Activated naive CD4-positive, alpha-beta T cell treated with anti-CD3 and anti-CD28 coated beads, Interleukin-2, amount 50 U/mL, for 24 hours (primary cell): ENCODE measurements at regions not wholly inside any gene's neighbourhood (a gene's known extent, or its start where the extent isn't known, plus 50 kb on each side); places are given as distances from the start of the nearest gene placed in this dataset.

Experiments
- H3K27ac Mint-ChIP-seq: one replicate; pipeline ENCODE4 v1.8.0; 2021; ENCODE audit warnings: mild to moderate bottlenecking, mixed read lengths
- H3K27me3 Mint-ChIP-seq: one replicate; pipeline ENCODE4 v1.8.0; 2021; ENCODE audit warnings: mixed read lengths
- H3K36me3 Mint-ChIP-seq: one replicate; pipeline ENCODE4 v1.8.0; 2021; ENCODE audit warnings: mixed read lengths
- H3K4me1 Mint-ChIP-seq: one replicate; pipeline ENCODE4 v1.8.0; 2021; ENCODE audit warnings: mixed read lengths
- H3K4me3 Mint-ChIP-seq: one replicate; pipeline ENCODE4 v1.8.0; 2021; ENCODE audit warnings: mild to moderate bottlenecking, mixed read lengths
- H3K9me3 Mint-ChIP-seq: one replicate; pipeline ENCODE4 v1.8.0; 2021; ENCODE audit warnings: mixed read lengths

DNA sequence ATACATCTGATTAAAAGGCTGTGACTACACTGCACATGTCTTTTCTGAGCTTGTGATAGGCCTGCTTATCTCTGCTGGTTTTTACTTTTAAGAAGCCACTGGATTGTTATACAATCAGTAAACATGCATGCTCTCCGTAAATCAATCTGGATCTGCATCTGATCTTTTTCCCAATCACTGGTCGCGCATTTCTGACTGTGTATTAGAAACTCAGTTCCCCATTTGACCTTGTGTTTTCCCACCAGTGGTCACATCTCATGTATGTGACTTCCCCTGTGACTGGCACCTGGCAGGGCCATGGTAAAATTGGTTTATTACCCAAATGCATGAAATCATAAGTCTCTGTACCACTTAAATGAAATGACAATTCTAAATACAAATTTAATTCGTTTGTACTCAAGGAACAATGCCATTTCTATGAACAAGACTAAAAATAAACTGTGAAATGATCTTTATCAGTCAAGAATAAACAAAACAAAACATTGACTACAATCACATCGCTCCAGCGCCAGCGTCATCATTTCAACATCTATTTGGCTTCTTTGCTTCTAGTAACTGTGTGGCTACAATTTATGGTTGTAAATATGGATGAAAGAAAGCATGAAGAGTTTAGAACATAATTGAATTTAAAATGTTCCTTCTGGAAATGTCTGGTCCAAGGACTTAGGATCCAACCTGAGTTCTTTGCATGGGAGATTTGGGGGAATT, 396.6 kb upstream of the TRIB2 start:
- H3K9me3 Mint-ChIP-seq: no peaks in the 10 kb centered on the region
- no peaks in the 10 kb centered on the region for H3K27me3 Mint-ChIP-seq
- H3K27ac Mint-ChIP-seq: no peak overlapping the region
- no peak overlapping the region for H3K4me3 Mint-ChIP-seq
- H3K36me3 Mint-ChIP-seq: no peaks in the 10 kb centered on the region
- H3K4me1 Mint-ChIP-seq: no peaks in the 10 kb centered on the region

DNA sequence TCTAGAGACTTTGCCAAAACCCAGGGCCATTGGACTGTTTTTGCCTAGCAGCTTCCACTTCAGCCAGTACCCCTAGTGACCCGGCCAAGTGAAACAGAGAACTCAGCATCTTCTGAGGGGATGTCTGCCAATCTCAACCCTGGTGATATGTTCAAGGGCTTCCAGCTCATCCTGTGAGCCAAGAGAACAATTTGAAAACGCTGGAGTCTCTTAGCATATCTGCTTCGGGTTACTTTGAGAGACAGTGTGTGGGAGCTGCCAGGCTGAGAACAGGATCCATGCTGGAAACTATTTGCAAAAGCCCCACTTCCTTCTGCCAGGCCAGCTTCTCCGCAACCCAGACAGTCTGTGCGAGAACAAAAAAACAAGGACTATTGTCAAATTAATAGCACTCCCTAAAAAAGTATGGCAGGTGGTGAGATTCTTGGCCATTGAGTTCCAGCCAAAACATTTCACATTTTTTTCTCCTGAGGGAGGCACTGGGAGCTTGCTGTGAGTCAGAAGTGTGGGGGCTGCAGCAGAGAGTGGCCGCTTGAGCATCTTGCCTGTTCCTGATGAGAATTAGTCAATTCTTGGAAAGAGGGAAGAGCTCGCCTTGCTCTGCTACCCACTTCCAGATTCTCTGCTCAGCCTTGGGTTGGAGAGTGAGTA, 395.6 kb upstream of the TRIB2 start:
- Mint-ChIP-seq H3K9me3 (no peaks in the 10 kb centered on the region), H3K4me3 (no peak overlapping the region), H3K4me1 (peaks cover 6% of the 10 kb centered on the region), H3K27me3 (no peaks in the 10 kb centered on the region), H3K27ac (no peak overlapping the region), H3K36me3 (no peaks in the 10 kb centered on the region)

DNA sequence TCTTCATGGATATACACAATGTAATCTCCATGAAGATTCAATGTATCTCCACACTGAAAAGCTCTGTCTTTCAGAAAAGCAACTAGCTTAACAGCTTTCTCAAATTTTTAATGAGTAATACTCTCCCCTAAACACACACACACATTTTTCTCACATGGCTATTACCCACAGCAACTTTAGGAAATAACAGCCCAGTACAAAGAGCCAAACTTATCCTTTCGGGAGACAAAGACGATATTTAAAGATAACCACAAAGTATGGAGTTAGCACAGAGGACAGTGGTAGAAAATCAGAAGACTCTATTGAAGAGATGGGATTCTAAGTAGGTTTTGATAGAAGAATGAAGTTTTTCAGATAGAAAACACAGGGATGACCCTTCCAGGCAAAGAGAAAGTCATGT, 394.9 kb upstream of the TRIB2 start:
- no peaks in the 10 kb centered on the region for H3K27me3 Mint-ChIP-seq
- H3K27ac Mint-ChIP-seq: no peak overlapping the region
- H3K9me3 Mint-ChIP-seq: no peaks in the 10 kb centered on the region
- no peaks in the 10 kb centered on the region for H3K36me3 Mint-ChIP-seq
- H3K4me3 Mint-ChIP-seq: no peak overlapping the region
- peaks cover 6% of the 10 kb centered on the region for H3K4me1 Mint-ChIP-seq

DNA sequence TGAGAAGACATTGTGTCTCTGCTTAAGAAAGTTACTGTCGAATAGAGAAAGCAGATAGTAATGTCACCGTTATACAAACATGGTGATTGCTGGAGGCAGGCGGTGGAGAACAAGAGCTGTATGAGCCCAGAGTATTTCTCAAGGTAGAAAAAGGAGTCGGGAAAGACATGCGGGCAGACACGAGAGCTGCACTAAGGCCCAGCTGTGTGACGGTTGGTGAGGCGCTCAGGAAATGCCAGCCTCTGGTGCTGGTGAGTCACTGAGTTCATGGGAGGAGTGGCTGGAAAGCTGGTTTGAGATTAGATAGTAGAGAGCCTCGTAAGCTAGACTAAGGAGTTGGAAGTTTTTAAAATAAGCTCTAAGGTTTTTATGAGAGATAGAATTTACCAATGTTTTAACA, 390.9 kb upstream of the TRIB2 start:
- Mint-ChIP-seq H3K4me3 (no peak overlapping the region), H3K9me3 (no peaks in the 10 kb centered on the region), H3K36me3 (no peaks in the 10 kb centered on the region), H3K27me3 (no peaks in the 10 kb centered on the region), H3K27ac (no peak overlapping the region), H3K4me1 (peaks cover 6% of the 10 kb centered on the region)

DNA sequence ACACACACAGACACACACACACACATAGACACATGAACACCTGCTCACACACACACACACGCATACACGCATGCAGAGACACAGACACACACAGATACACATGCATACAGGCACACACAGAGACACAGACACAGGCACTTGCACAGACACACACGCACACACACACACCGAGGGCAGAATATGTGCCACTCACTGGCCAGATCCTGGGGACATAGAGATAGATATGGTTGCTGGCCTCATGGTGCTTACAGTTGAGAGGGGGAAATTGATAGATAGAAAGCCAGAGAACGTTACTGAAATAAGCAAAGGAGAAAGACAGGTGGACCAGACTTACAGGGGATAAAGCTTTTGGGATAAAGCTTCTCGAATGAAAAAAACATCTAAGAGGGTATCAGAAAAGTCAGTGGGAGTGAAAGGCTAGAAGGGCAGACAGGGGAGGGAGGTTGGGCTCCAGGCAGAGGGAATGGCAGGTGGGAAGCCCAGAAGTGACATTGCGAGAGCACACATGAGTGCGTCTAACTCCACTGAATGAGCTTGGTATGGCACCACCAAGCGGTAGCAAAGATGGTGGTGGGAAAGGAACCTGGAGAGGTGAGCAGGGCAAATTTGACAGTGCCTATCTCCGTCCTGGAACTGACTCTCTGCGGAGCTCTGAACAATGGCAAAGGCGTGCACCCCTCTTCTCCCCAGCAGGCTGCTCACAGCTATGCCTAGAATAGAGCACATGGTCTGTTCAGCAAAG, 390.1 kb upstream of the TRIB2 start:
- H3K4me1 Mint-ChIP-seq: peaks cover 6% of the 10 kb centered on the region
- H3K27ac Mint-ChIP-seq: peak overlapping the region; percentile 25
- no peak overlapping the region for H3K4me3 Mint-ChIP-seq
- H3K36me3 Mint-ChIP-seq: no peaks in the 10 kb centered on the region
- no peaks in the 10 kb centered on the region for H3K9me3 Mint-ChIP-seq
- H3K27me3 Mint-ChIP-seq: no peaks in the 10 kb centered on the region

DNA sequence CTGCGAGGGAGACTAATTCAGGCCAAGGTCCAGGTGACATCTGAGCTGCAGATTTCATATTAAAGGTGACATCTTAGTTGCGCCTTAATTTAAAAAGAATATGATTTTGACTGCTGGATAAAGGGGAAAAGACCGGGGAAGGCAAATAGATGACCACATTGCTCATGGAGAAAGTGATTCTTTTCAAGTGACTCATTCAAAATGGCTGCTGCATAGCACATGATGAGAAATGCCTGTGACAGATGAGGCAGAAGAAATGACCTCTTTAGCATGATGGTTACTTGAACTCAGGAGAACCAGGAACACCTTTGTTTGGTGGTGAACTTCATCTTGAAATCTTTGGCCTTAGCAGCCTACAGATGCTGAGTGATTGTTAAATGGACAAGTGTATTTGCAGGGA, 385.8 kb upstream of the TRIB2 start:
- Mint-ChIP-seq H3K4me1 (peaks cover 17% of the 10 kb centered on the region), H3K4me3 (no peak overlapping the region), H3K36me3 (no peaks in the 10 kb centered on the region), H3K9me3 (no peaks in the 10 kb centered on the region), H3K27ac (no peak overlapping the region), H3K27me3 (no peaks in the 10 kb centered on the region)

DNA sequence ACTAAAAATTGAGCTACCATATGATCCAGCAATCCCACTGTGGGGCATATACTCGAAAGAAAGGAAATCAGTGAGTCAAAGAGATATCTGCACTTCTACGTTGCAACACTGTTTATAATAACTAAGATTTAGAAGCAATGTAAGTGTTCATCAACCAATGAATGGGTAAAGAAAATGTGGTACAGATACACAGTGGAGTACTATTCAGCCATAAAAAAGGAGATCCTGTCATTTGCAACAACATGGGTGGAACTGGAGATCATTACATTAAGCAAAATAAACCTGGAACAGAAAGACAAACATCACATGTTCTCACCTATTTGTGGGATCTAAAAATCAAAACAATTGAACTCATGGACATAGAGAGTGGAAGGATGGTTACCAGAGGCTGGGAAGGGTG, 385.0 kb upstream of the TRIB2 start:
- Mint-ChIP-seq H3K27ac (no peak overlapping the region), H3K4me1 (peaks cover 15% of the 10 kb centered on the region), H3K27me3 (no peaks in the 10 kb centered on the region), H3K36me3 (no peaks in the 10 kb centered on the region), H3K4me3 (no peak overlapping the region), H3K9me3 (no peaks in the 10 kb centered on the region)

DNA sequence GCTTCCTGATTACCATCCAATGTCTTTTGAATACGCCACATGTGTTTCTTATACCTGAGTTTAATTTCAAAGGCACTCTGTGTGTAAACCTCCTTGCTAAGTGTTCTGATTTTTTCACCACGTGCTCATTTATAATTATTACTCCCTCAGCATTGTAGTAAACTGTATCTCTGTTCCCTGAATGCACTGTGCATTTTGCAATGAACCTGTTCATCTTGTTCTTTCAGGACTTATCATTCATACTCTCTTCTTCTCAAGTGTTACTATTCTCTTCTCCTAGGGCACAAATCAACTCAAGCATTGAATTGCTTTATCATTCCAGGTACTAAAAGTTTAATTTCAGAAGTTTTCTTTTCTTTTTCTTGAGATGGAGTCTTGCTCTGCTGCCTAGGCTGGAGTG, 383.4 kb upstream of the TRIB2 start:
- no peak overlapping the region for H3K27ac Mint-ChIP-seq
- no peaks in the 10 kb centered on the region for H3K36me3 Mint-ChIP-seq
- no peaks in the 10 kb centered on the region for H3K27me3 Mint-ChIP-seq
- H3K4me3 Mint-ChIP-seq: no peak overlapping the region
- H3K4me1 Mint-ChIP-seq: peaks cover 15% of the 10 kb centered on the region
- no peaks in the 10 kb centered on the region for H3K9me3 Mint-ChIP-seq

DNA sequence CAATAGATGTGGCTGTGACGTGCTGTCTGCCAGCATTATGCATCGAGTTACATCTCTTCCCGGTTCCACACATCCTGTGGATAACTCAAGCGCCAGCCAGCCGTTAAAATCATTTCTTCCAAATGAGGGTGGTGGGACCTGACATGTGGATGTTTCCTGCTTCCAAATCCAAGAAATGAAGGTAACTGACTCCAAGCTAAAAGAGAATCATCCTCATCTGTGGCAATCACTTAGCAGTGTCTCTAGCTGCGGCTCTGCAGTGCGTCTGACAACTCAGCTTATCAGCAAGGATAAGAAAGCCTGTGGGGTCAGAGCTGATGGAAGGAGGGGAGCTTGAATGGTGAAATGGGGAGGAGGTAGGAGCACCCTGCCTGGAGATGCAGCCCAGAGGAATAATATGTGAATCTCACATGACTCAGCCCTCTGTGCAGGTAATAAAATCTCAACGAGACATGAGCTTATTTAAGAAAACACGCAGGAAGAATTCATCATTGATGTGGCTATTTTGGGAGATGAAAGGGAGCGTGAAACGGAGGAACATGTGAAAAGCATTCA, 382.2 kb upstream of the TRIB2 start:
- H3K36me3 Mint-ChIP-seq: no peaks in the 10 kb centered on the region
- H3K4me3 Mint-ChIP-seq: peak overlapping the region; percentile 61
- peak overlapping the region; percentile 46 for H3K27ac Mint-ChIP-seq
- no peaks in the 10 kb centered on the region for H3K9me3 Mint-ChIP-seq
- peaks cover 15% of the 10 kb centered on the region for H3K4me1 Mint-ChIP-seq
- H3K27me3 Mint-ChIP-seq: no peaks in the 10 kb centered on the region

DNA sequence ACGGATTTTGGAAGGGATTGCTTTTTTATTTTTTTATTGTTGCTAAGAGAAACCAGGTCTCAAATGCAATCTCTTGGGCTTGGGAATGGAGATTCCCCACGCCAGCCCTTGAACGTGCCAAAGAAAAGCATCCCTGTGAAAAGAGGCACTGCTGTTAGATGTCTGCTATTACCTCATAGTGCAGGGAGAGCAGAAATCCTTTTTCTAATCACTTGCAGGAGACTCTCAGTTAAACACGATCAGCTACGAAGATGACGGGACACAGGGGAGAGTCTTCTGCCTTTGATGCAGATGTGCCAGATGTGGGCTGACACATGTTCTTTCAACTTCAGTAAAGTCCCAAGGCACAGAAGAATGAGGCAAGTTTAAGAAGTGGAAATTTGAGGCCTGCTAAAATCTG, 381.6 kb upstream of the TRIB2 start:
- H3K27me3 Mint-ChIP-seq: no peaks in the 10 kb centered on the region
- H3K36me3 Mint-ChIP-seq: no peaks in the 10 kb centered on the region
- H3K27ac Mint-ChIP-seq: no peak overlapping the region
- peaks cover 15% of the 10 kb centered on the region for H3K4me1 Mint-ChIP-seq
- H3K4me3 Mint-ChIP-seq: no peak overlapping the region
- H3K9me3 Mint-ChIP-seq: no peaks in the 10 kb centered on the region

DNA sequence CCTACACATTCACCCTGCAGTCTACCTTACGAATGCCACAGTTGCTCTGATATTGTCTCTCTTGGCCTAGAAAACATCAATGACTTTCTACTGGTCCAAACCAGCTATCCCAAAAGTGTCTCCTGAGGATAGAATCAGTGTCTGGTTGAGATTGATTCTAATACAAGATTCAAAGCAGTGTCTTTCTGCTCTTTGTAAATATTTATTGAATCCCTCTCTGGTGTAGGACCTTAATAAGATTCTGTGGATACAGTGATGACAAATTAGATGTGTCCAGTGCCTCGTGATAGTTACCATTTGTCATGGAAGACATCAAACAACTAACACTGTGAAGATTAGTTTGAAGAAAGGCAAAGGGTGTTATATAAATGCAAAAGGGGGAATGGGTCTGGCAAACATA, 380.7 kb upstream of the TRIB2 start:
- Mint-ChIP-seq H3K9me3 (no peaks in the 10 kb centered on the region), H3K27me3 (no peaks in the 10 kb centered on the region), H3K36me3 (no peaks in the 10 kb centered on the region), H3K27ac (no peak overlapping the region), H3K4me1 (peaks cover 15% of the 10 kb centered on the region), H3K4me3 (no peak overlapping the region)

DNA sequence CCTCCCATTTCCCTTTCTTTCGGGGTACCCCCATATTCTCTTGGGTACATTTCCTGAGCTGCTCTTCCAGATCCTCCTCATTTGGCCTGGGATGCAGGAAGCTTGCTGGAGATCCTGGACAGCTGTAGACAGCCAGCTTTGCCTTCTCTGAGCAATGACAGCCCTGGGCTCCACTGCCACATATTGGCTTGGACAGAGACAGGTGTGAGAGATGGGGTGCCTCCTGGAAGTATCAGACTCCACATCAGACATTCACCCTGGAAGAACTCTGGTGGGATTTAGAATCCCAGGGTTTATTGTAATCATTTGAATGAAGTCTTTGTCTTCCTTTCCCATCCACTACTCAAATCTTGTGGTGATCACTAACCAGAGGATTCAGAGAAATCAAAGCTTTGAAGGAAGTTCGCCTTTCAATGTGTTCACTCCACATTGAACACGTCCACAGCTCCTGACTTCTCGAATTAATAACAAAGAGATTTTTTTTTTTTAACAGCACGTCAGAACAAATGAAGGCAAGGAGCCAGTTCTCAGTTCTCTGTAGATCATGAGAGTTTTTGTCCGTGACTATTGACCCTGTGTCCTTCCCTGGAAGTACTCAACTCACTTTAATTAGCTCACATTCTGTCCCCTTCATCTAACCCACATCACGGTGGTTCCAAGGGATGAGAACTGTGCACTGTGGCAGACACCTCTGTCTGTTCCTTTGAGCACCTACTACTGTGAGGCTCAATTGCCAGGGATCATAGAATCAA, 377.6 kb upstream of the TRIB2 start:
- Mint-ChIP-seq H3K9me3 (peaks cover 7% of the 10 kb centered on the region), H3K36me3 (no peaks in the 10 kb centered on the region), H3K27me3 (no peaks in the 10 kb centered on the region), H3K4me1 (peaks cover 11% of the 10 kb centered on the region), H3K27ac (no peak overlapping the region), H3K4me3 (no peak overlapping the region)

DNA sequence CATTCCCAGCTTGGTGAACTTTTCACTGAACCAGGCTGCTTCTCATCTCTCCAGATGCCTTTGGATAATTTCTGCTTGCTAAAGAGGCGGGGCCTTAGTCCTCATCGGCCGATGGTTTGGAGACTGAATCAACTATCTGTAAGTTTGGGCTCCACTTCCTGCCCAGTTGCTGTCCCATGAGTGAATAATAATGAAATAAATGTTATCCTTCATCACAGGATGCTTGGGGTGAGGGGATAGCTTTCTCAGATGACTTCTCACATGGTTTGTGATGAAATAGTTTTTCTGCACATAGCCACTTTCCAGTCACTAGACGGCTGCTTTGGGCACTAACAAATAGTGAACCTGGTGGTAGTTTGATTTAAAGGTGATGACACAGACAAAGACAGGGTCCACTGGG, 376.6 kb upstream of the TRIB2 start:
- Mint-ChIP-seq H3K36me3 (no peaks in the 10 kb centered on the region), H3K27me3 (no peaks in the 10 kb centered on the region), H3K27ac (no peak overlapping the region), H3K4me3 (no peak overlapping the region), H3K9me3 (peaks cover 7% of the 10 kb centered on the region), H3K4me1 (peaks cover under 1% of the 10 kb centered on the region)

DNA sequence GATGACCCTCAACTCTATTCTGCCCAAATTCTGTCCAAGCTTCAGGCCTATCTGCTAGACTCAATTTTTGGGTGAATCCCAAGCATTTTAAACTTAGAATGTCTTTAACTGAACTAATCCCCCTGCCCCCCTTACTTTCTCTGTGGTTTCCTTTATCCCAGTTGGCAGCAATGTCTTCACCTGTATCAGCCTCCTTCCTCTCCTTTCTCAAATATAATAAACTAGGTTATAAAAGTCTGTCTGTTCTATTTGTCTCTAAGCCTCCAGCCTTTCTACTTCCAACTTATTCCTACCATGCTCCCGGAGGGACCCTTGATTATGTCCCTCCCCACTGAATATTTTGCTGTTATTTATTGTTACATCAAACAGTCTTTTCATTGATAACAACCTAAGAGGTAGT, 375.5 kb upstream of the TRIB2 start:
- Mint-ChIP-seq H3K4me3 (no peak overlapping the region), H3K4me1 (no peaks in the 10 kb centered on the region), H3K36me3 (no peaks in the 10 kb centered on the region), H3K27me3 (no peaks in the 10 kb centered on the region), H3K9me3 (peaks cover 7% of the 10 kb centered on the region), H3K27ac (no peak overlapping the region)

DNA sequence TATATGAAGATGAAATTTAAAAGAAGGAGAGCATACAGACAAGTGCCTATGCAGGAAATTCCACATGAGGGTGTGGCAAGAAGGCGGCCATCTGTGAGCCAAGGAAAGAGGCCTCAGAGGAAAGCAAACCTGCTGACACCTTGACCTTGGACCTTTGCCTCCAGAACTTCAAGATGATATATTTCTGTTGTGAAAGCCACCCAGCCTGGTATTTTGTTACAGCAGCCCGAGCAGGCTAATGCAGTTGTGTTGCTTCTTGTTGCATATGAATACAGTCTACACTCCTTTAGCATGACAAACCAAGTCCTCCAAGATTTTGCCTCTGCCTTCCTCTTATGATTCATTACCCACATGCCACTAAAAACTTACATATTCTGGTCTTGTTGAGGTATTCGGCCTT, 374.8 kb upstream of the TRIB2 start:
- Mint-ChIP-seq H3K9me3 (peaks cover 7% of the 10 kb centered on the region), H3K27ac (no peak overlapping the region), H3K36me3 (no peaks in the 10 kb centered on the region), H3K4me1 (no peaks in the 10 kb centered on the region), H3K4me3 (no peak overlapping the region), H3K27me3 (no peaks in the 10 kb centered on the region)
